Naive B cell (primary cell): ENCODE measurements at regions not wholly inside any gene's neighbourhood (a gene's known extent, or its start where the extent isn't known, plus 50 kb on each side); places are given as distances from the start of the nearest gene placed in this dataset.
"Not testable (repeated sequence)": the region's sequence is repeated elsewhere in the genome, so short reads cannot be mapped to it uniquely, and the experiment has no call there.

ENCODE experiments used
- ATAC-seq, 2 donors: fragments of 150-1000 bp; cut with Tn5 transposase; 2 replicates each; pipeline ENCODE4 v1.10.0; 2021; ENCODE audit warnings: low read depth in 2 of 2, mild to moderate bottlenecking in 2 of 2, moderate library complexity in 2 of 2
- DNase-seq: peaks from one replicate; pipeline ENCODE4 v3.0.0; 2022
- H3K27ac Mint-ChIP-seq, 6 donors: one replicate each; pipeline ENCODE4 v1.8.0; 2020 to 2022; ENCODE audit warnings: mild to moderate bottlenecking in 6 of 6, mixed read lengths in 6 of 6, moderate library complexity in 5 of 6, inconsistent platforms in 2 of 6
- H3K27me3 Mint-ChIP-seq, 3 donors: one replicate each; pipeline ENCODE4 v1.8.0; 2021 to 2022; ENCODE audit warnings: mixed read lengths in 3 of 3, mild to moderate bottlenecking in 1 of 3
- H3K36me3 Mint-ChIP-seq, 2 donors: one replicate each; pipeline ENCODE4 v1.8.0; 2020 to 2022; ENCODE audit warnings: mixed read lengths in 2 of 2, inconsistent platforms in 1 of 2, mild to moderate bottlenecking in 1 of 2
- H3K4me1 Mint-ChIP-seq, 3 donors: one replicate each; pipeline ENCODE4 v1.8.0; 2020 to 2022; ENCODE audit warnings: mixed read lengths in 3 of 3, inconsistent platforms in 1 of 3, mild to moderate bottlenecking in 1 of 3, moderate library complexity in 1 of 3
- H3K4me3 Mint-ChIP-seq, 8 donors: one replicate each; pipeline ENCODE4 v1.8.0; 2020 to 2022; ENCODE audit warnings: mild to moderate bottlenecking in 8 of 8, mixed read lengths in 8 of 8, moderate library complexity in 8 of 8, inconsistent platforms in 2 of 8
- H3K9me3 Mint-ChIP-seq, 7 donors: one replicate each; pipeline ENCODE4 v1.8.0; 2020 to 2022; ENCODE audit warnings: mixed read lengths in 7 of 7, mild to moderate bottlenecking in 5 of 7, inconsistent platforms in 2 of 7, moderate library complexity in 1 of 7

DNA sequence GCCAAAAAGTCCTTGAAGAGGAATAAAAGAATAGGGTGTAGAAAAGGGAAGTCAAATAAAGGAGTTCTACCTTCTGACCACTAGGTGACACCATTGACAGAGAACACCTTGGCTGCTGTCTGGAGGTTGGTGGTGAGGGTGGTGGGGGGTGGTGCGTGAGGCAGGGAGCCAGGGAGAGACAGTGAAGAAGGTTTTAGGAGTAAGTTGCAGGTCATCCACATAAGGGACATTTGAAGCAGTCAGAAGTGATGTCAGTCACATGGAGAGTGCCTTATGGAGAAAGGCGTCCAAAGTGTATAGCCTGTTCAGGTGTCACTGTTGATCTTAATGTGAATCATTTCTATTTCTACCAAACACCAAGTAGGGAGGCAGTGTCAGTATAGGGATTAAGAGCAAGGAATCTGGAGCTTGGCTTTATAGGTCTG is 279.3 kb upstream of the DDHD1 start:
- H3K4me3 Mint-ChIP-seq: peak overlapping the region in 1 of 8 donors; percentile 49
- ATAC-seq (peak in 1 of 2 donors; percentile 37), DNase-seq (peak; percentile 1)
- peaks cover 0 to 3% (median 0%) of the 10 kb centered on the region in 7 donors for H3K9me3 Mint-ChIP-seq
- H3K4me1 Mint-ChIP-seq: no peaks in the 10 kb centered on the region
- peaks cover 0 to 6% (median 0%) of the 10 kb centered on the region in 3 donors for H3K27me3 Mint-ChIP-seq
- no peaks in the 10 kb centered on the region for H3K36me3 Mint-ChIP-seq
- H3K27ac Mint-ChIP-seq: no peak overlapping the region

DNA sequence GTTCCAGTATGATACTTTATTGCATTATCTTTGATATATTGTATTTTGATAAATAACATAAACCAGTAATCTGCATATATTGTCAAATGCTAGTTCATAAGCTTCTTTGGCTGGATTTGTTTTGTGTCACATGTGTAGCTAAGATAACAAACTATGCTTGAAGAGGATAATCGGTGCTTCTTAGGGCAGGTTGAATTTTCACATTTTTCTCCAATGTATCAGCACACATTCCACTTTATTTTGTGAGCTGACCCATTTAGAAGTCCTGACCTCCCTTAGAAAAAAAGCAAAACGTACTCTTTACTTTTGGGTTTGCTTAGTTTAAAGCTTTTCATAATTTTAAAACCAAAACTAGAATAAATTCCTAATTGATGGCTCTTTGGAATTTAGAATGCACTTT is 277.7 kb upstream of the DDHD1 start:
- DNase-seq (no peak), ATAC-seq (no peak)
- H3K9me3 Mint-ChIP-seq: peaks cover 3 to 12% (median 10%) of the 10 kb centered on the region in 7 donors
- H3K4me3 Mint-ChIP-seq: no peak overlapping the region
- H3K27ac Mint-ChIP-seq: no peak overlapping the region
- H3K27me3 Mint-ChIP-seq: peaks cover 0 to 16% (median 0%) of the 10 kb centered on the region in 3 donors
- H3K4me1 Mint-ChIP-seq: no peaks in the 10 kb centered on the region
- no peaks in the 10 kb centered on the region for H3K36me3 Mint-ChIP-seq

DNA sequence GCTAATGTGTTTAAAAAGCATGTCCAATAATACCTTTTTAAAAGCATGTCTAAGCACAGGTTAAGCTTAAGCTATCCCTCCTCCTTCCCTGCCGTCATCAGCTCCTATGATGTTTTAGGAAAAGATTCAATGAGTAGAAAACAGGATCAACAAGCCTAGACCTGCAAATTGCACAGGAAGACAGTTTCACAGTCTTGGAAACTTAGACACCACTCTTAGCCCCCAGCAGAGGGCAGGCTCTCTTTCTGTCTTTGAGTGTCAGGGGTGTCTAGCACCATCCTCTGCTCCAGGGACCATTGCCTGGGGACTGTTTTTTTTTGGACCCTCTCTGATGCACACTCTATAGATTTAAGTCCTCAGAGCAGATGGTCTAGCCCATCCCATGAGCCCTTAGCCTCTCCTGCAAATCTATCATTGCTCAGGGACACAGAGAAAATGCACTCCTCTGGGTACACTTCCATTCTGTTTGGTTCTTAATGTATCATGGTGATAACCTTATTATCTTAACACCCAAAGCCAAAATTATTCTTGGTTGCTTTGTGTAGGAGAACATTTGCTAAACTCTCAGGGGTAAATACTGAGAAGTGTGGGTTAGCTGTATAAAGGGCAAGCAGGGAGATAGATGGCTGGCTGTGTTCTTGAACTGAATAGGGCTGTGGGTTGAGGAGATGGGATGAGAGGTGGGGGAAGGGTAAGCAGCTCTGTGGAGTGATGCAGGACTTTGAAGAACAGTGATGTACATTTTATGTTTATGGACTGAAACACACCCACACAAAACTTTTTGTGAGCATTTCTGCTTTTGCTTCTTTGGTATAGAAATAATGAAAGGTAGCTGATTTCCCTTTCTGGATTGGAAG is 259.9 kb upstream of the DDHD1 start:
- peaks cover 0 to 15% of the 10 kb centered on the region in 2 donors for H3K36me3 Mint-ChIP-seq

DNA sequence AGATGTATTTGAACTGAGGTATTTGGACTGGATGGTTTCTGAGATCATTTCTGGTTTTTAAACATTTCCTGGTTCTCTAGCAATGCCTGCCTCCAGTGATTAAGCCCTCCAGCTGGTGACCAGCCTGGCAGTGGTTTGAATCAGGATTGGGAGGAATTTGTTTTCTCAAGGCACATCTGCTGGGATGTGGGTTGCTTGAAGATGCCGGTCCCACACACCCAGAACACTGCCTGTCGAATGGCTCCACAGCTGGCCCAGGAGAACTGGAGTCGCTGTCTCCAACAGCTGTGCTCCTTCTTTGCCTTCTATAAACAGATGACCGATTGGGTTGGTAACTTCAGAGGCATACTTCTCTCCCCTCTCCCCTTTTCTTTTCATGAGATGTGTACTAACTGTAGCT is 258.0 kb upstream of the DDHD1 start:
- H3K27me3 Mint-ChIP-seq: peaks cover 0 to 8% (median 0%) of the 10 kb centered on the region in 3 donors
- no peaks in the 10 kb centered on the region for H3K36me3 Mint-ChIP-seq
- H3K4me1 Mint-ChIP-seq: no peaks in the 10 kb centered on the region
- no peak for ATAC-seq
- H3K9me3 Mint-ChIP-seq: peaks cover 0 to 3% (median 0%) of the 10 kb centered on the region in 7 donors
- no peak overlapping the region for H3K4me3 Mint-ChIP-seq
- no peak for DNase-seq
- no peak overlapping the region for H3K27ac Mint-ChIP-seq

More for the DNA sequence above, 259.9 kb upstream of the DDHD1 start:
- no peak for DNase-seq
- Mint-ChIP-seq H3K27ac (no peak overlapping the region), H3K4me3 (no peak overlapping the region), H3K4me1 (peaks cover 0 to 3% (median 0%) of the 10 kb centered on the region in 3 donors), H3K9me3 (peaks cover 7 to 23% (median 15%) of the 10 kb centered on the region in 7 donors), H3K27me3 (peaks cover 0 to 8% (median 0%) of the 10 kb centered on the region in 3 donors)
- ATAC-seq: no peak

DNA sequence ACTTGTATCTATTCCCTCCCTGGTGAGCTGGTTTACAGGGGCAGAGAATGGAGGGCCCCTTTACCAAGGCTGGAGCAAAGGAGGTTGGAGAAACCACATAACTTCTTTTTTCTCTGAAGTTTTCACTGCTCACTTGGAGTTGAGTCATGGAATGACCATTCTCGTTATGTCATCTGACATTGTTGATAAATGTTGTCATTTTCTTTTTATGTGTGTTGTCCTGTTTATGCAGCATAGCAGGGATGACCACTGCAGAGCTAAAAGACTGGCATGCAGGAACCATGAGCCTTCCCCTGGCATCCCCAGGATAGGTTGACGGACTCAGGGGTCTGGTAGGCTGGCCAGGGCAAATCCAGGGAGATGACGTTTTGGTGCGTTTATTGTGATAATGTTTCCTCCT is 256.8 kb upstream of the DDHD1 start:
- Mint-ChIP-seq H3K27me3 (peaks cover 0 to 8% (median 0%) of the 10 kb centered on the region in 3 donors), H3K27ac (no peak overlapping the region), H3K4me3 (no peak overlapping the region), H3K36me3 (no peaks in the 10 kb centered on the region), H3K4me1 (no peaks in the 10 kb centered on the region), H3K9me3 (no peaks in the 10 kb centered on the region)
- DNase-seq (no peak), ATAC-seq (no peak)

DNA sequence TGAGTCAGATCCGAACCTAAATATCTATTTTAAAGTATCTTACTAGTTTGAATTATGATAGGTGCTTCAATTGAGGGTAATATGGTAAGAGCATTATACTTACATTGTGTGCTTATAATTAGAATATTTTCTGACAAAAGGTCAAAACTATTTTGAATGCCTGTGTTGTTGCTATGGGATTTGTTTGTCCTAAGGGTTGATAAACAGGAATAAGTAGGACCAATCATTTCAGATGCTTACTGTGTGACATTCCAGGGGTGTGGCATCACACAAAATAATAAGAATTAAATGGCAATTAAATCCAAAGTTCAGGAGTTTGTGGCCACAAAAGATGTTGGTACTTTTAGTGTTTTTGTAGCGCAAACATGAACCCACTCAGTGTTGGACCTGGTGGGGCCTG is 256.2 kb upstream of the DDHD1 start:
- Mint-ChIP-seq H3K4me1 (no peaks in the 10 kb centered on the region), H3K36me3 (no peaks in the 10 kb centered on the region)
- no peak for DNase-seq

DNA sequence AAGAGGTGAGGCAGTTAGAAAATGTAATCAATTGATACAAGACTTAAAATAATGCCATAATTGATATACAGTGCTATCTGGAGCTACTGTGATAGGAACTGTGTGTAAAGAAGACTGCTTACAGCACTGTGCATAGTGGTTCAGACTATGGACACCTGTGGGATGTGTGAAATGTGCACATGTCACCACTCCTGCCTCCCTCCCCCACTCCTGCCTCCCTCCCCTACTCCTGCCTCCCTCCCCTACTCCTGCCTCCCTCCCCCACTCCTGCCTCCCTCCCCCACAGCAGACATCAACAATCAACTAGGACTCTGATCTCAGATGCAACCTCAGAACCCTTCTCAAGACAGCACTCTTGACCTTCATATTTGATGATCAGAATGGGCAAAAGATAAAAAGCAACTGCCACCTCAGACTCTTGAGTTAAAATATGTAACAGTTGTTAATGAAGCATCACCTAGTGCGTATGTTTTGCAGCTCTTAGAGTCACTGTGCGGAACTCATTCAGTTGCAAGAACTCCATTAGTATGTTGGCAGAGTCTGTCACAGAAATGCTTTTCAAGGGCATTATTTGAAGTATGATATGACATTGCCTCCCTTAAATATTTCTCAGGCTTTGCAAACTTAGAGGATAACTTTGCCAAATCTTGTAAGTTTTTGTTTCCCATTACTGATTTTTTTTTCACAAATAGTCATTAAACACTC is 255.2 kb upstream of the DDHD1 start:
- DNase-seq: no peak
- Mint-ChIP-seq H3K4me1 (no peaks in the 10 kb centered on the region), H3K36me3 (no peaks in the 10 kb centered on the region), H3K9me3 (no peaks in the 10 kb centered on the region), H3K27me3 (peaks cover 0 to 3% (median 0%) of the 10 kb centered on the region in 3 donors), H3K4me3 (no peak overlapping the region), H3K27ac (no peak overlapping the region)
- ATAC-seq: no peak

More for the DNA sequence above, 256.2 kb upstream of the DDHD1 start:
- ATAC-seq: no peak
- Mint-ChIP-seq H3K9me3 (no peaks in the 10 kb centered on the region), H3K27ac (no peak overlapping the region), H3K27me3 (peaks cover 0 to 3% (median 0%) of the 10 kb centered on the region in 3 donors), H3K4me3 (no peak overlapping the region)

DNA sequence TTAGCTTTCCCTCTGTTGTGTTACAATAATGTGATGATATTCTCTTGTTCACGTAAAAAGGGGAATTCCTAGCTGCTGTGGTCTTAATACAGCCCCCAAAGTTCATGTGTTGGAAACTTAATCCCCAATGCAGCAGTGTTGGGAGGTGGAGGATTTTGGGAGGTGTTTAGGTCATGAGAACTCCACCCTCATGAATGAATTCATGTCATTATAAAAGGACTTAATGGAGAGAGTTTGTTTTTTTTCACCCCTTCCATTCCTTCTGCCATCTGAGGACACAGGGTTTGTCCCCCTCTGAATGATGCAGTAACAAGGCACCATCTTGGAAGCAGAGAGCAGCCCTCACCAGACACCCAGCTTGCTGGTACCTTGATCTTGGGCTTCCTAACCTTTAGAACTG is 253.4 kb upstream of the DDHD1 start:
- Mint-ChIP-seq H3K27me3 (peaks cover 0 to 3% (median 0%) of the 10 kb centered on the region in 3 donors), H3K36me3 (no peaks in the 10 kb centered on the region)

DNA sequence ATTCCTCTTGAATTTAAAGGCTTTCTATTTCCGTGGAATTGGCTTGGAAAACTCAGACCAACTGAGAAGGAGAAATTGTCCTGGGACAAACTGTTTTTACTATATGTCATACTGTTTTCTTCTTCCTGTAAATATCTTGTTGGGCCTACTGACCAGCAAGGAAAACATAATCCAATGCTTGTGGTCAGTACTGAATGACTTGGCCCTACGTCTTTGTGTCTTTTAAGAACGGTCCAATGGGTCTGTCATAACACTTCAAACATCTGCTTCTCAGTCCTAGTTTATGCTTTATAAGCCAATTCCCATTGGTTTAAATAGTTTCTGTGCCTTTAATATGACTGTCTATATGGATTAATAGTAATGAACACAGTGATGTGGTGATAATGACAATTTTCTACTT is 248.5 kb upstream of the DDHD1 start:
- H3K27ac Mint-ChIP-seq: no peak overlapping the region
- H3K27me3 Mint-ChIP-seq: peaks cover 0 to 12% (median 0%) of the 10 kb centered on the region in 3 donors
- no peak for DNase-seq
- H3K4me1 Mint-ChIP-seq: no peaks in the 10 kb centered on the region
- no peak for ATAC-seq
- peaks cover 0 to 7% (median 0%) of the 10 kb centered on the region in 7 donors for H3K9me3 Mint-ChIP-seq
- no peak overlapping the region for H3K4me3 Mint-ChIP-seq
- H3K36me3 Mint-ChIP-seq: no peaks in the 10 kb centered on the region

More for the DNA sequence above, 253.4 kb upstream of the DDHD1 start:
- no peaks in the 10 kb centered on the region for H3K9me3 Mint-ChIP-seq
- no peak overlapping the region for H3K4me3 Mint-ChIP-seq
- no peak overlapping the region for H3K27ac Mint-ChIP-seq
- ATAC-seq (no peak), DNase-seq (no peak)
- H3K4me1 Mint-ChIP-seq: no peaks in the 10 kb centered on the region

- Mint-ChIP-seq H3K4me3 (no peak overlapping the region), H3K27ac (no peak overlapping the region), H3K27me3 (peaks cover 0 to 12% (median 0%) of the 10 kb centered on the region in 3 donors), H3K36me3 (peaks cover 3 to 7% of the 10 kb centered on the region in 2 donors), H3K4me1 (no peaks in the 10 kb centered on the region), H3K9me3 (peaks cover 8 to 28% (median 17%) of the 10 kb centered on the region in 7 donors)
- DNase-seq (no peak), ATAC-seq (no peak)
These were observed 245.9 kb upstream of the DDHD1 start for GRCh38 chr14:53399057-53399456.

DNA sequence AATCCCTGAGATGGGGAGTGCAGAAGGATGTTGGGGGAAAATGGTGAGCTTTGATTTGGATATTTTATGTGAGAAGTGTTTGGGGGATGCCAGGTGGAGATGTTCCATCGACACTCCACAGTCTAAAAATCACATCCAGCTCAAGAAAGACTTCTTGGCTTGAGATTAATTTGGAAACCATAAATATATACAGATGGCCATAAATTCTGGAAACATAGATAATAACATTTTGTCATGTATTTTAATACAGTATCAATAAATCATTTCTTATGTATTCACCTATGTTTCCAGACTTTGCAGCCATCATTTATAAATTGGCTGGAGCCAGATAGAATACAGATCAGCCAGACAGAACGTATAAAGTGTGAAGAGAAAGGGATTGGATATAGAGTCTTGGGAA is 245.5 kb upstream of the DDHD1 start:
- Mint-ChIP-seq H3K4me3 (no peak overlapping the region), H3K36me3 (peaks cover 3 to 9% of the 10 kb centered on the region in 2 donors), H3K4me1 (no peaks in the 10 kb centered on the region), H3K27me3 (peaks cover 0 to 12% (median 0%) of the 10 kb centered on the region in 3 donors), H3K27ac (no peak overlapping the region), H3K9me3 (peaks cover 9 to 31% (median 18%) of the 10 kb centered on the region in 7 donors)
- ATAC-seq (no peak), DNase-seq (no peak)

DNA sequence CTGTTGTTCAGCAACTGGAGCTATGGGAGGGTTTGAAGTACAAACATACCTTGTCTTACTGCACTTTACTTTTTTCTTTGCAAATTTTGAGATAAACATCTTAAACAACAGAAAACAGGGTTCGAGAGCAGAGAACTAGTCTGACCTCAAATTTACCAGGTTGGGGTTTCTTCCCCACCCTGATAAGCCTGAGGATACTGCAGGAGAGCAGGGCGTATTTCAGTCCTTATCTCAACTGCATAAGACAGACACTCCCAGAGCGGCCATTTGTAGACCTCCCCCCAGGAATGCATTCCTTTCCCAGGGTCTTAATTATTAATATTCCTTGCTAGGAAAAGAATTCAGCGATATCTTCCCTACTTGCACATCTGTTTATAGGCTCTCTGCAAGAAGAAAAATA is 242.1 kb upstream of the DDHD1 start:
- H3K27me3 Mint-ChIP-seq: peaks cover 0 to 12% (median under 1%) of the 10 kb centered on the region in 3 donors
- H3K4me3 Mint-ChIP-seq, H3K4me1 Mint-ChIP-seq, H3K36me3 Mint-ChIP-seq, DNase-seq, H3K27ac Mint-ChIP-seq, ATAC-seq: not testable (repeated sequence)
- peaks cover 13 to 31% (median 18%) of the 10 kb centered on the region in 7 donors for H3K9me3 Mint-ChIP-seq

- peaks cover 13 to 26% (median 18%) of the 10 kb centered on the region in 7 donors for H3K9me3 Mint-ChIP-seq
- DNase-seq: no peak
These were observed 238.6 kb upstream of the DDHD1 start for GRCh38 chr14:53391631-53392285.

More at GRCh38 chr14:53391631-53392285, 238.6 kb upstream of the DDHD1 start:
- no peaks in the 10 kb centered on the region for H3K4me1 Mint-ChIP-seq
- H3K27ac Mint-ChIP-seq: no peak overlapping the region
- H3K4me3 Mint-ChIP-seq: no peak overlapping the region
- H3K36me3 Mint-ChIP-seq: peaks cover 3 to 9% of the 10 kb centered on the region in 2 donors
- ATAC-seq: no peak
- H3K27me3 Mint-ChIP-seq: peaks cover 0 to 4% (median 0%) of the 10 kb centered on the region in 3 donors
